Fibroblast of peridontal ligament (primary cell): ENCODE measurements at regions not wholly inside any gene's neighbourhood (a gene's known extent, or its start where the extent isn't known, plus 50 kb on each side); places are given as distances from the start of the nearest gene placed in this dataset.
"Not testable (repeated sequence)": the region's sequence is repeated elsewhere in the genome, so short reads cannot be mapped to it uniquely, and the experiment has no call there.

Experiments used
- DNase-seq: peaks from one replicate; pipeline ENCODE4 v3.0.0-alpha.2; 2010; ENCODE audit errors: extremely low read depth

DNA sequence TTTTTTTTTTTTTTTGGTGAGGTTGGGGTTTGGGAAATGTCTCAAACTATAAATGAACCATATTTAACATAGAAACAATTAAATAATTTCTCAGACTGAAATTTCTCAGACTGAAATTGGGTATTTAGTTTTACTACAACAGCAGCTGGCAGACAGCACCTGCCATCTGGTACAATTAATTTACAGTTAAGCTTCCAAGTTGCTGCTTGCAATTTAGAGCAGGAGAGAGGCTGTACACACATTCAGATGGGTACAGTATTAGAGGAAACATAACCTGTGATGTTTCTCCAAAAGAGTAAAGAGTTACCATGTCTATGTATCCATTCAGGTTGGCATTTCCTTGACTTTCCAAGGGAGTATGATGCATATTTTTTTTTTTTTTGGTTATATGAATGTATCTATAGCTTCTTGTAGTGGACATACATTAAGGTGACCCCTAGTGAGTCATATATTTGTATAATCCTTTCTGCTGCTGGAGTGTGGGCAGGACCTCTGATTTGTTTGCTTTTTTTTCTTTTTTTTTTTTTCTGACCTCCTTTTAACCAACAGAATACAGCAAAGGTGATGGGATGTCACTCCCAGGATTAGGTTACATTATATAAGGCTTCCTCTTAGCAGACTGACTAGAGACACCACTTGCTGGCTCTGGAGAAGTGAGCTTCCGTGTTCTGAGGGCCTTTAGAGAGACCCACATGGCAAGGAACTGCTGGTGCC, 201.7 kb downstream of the PTH2R start:
- no peak for DNase-seq

DNA sequence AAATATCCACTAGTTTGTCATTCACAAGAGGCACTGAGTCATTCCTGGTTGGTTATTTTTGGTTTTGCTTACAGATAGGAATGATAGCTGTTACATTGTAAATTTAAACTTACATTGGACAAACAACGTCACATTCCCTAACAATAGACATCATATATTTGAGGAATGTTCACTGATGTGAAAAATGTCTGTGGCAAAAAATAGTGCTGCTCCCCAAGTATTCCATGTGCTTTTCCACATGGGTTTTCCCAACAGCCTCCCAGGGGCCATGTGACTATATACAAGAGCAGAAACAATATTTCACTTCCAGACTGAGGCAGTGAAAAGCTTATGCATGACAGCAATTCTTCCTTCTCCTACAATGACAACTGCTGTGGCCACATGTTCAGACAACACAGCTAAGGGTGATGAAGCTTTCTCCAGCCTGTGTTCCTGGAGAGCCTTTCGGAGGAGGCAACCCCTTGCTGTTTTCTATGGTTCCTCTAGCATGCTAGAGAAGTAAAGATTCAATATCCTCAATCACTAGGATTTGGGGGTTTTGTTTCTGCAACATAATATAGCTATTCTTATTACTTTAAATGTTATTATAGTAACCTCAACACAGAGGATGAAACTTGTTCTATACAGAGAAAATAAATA, 202.7 kb downstream of the PTH2R start:
- no peak for DNase-seq

DNA sequence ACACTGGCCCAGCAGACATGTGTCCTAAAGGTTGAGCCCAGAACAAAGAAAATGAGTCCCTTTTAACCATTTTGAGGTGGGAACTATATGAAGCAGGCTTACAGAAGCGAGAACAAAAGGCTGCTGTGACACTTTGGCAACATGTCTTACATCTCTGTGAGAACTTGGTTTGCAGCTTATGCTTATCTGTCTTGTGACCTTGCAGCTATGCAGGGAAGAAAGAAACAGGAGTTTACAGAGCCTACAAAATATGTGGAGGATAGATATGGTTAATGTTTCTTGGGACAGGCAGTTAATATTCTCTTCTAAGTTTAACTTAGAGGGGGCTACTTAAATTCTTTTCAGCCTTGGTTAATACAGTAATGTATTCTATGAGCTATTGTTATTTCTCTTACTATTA, 209.1 kb downstream of the PTH2R start:
- DNase-seq: not testable (repeated sequence)

DNA sequence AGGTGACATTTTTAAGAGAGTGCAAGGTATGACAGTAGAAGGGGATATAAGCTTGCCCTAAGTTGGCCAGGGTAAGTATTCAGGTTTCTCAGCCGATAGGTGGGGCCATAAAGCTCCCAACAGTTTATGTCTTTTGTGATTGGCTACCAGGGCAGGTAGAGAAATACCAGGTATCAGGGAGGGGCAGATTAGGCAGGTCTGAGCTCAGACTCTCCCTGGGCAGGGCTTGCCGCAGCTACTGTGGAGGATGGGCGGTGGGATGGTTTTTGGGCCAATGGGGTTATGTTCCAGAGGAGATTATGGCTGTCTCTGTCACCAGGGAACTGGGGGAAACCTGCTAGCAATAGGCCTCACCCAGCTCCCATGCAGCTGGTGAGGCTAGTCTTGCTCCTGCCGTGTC, 211.6 kb downstream of the PTH2R start:
- DNase-seq: no peak

DNA sequence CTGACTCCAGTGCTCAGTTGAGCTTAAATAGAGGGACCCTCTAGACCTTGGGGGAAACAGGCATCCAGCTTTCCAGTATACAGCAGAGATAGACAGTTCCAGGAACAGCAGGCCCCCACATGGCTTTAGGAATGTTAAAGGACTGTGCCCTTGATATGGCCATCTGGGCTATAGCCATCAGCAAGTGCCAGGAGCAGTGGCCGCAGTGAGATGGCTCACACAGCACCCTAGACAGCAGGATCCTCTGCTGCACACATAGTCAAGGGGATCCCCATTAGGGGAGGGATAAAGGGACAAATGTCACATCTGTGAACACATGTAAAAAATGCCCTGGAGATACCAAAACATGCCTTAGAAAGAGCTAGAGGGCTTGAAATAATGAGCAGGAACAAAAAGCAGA, 213.4 kb downstream of the PTH2R start:
- no peak for DNase-seq

DNA sequence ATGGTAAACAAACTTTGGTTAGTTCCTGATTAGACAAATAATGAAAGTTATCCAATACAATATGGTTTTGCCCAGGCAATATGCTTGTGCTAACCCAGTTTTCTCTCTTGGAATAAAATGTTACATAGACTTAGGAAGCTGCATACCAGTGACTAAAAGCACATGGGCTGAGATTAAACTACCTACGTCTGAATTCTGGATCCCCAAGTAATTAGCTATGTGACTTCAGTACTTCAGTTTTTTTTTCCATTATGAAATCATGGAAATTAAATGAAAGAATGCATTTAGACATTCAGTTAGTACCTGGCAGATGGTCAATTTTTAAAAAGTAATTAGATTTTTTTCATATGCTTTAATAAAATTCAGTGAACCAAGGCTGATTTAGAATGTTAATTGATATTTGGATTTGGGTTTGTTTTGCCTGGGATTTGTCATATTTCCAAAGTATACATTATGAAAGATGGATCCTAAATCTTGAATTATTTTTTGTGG, 213.9 kb downstream of the PTH2R start:
- DNase-seq: no peak

DNA sequence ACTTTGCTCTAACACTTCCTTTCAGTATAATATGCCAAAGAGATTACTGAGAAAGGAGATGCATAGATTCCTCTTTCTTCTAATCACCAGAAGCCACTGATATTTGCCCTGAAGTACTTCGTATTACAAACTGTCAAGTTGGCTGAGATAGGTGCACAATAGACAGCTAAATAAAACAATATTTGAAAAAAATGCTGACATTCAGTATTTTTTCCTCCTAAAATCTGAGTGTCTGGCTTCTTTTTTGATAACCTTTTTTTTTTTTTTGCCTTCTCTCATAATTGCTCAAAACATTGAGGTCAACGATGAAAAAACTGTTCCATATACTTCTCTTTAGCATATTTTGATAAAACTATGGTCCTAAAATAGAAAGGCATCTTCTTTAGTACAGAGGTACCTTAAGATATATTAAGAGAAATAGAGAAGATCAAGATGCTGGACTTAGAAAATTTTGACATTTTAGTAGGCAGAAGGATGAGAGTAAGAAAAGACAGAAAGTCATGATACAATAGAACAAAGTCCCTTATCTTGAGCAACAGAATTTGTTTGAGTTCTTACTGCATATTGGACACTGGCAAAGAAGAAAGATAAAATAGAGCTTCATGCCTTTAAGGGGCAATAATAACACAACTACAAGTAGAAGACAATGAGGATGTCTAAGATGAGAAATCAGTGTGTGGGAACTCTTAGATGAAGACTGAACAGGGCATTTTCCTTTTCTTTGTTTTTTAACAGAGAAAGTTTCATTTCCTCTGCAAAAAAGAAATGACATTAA, 220.7 kb downstream of the PTH2R start:
- DNase-seq: no peak

DNA sequence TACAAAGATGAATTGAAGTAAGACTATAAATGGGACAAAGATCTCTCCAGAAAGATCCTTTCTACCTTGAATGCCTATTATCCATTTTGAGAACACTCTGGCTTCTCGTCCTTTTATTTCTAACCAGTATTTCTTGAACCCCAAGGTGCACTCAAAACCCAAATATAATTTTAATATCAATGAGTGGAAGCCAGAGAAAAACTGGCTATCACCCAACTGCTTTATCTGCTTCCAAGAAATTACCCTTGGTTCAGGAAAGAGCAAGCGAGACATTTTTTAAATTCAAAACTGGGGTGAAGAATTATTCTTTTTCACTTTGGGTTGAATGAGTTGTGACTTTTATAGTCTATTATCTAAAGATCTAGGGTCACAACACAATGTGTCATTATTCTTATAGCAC, 221.3 kb downstream of the PTH2R start:
- no peak for DNase-seq

DNA sequence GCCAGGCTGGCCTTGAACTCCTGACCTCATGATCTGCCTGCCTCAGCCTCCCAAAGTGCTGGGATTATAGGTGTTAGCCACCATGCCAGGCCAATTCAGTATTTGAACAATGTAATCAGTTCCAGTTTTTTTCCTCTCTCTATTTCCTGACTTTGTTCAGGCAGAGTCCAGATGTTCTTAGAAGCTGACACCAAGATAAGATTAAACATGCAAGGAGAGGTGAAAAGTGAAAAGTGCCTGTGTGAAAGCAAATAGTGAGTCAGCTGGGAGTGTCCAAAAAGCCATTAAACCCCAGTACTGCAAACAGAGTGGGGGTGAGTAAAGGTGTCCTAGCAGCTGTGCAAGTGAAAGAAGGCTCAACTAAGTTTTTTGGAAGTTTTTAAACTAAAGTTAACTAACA, 231.5 kb downstream of the PTH2R start:
- DNase-seq: no peak

DNA sequence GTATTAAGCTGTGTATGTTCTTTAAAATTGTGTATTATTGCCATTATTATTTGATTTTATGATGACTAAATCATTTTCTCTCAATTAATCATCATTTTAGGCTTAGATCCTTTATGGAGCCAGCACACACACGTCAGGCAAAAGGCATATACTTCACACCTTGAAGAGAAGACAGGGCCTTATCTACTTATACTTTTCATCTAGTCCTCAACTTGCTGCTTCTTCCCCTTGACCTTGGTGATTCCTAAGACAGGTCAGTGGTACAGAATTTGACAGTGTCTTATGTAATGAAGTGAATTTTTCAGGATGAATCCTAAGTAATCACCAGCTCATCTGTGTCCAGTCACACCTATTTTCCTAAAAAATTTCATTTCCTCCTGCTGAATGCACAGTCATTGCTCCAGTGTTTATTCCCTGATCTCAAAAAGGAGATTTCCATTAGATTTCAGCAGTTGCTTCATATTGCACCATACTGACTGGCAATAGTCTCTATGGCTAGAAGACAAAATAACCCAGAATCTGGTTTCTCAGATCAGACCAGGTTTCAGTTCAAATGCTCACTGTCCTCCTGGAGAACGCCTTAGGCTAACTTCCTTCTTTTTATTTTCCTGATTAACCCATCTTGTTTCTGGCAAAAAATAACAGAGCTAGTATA, 235.7 kb downstream of the PTH2R start:
- DNase-seq: no peak

DNA sequence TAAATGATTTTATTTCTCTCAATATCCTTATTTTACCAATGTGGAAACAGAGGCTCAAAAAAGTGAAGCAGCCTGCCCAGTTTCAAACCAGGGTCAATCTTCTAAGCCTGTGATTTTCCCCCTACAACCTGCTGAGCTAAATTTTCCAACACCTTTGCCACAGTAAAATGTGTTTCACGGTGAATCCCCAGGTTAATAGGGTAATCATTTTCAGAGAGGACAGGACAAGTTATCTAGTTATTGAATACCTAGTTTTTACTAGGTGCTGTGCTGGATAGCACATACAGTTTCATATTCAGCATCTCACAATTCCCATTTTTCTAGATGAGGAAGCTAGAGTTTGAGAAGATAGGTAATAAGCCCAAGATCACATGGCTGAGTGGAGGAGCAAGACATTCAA, 236.6 kb downstream of the PTH2R start:
- no peak for DNase-seq

DNA sequence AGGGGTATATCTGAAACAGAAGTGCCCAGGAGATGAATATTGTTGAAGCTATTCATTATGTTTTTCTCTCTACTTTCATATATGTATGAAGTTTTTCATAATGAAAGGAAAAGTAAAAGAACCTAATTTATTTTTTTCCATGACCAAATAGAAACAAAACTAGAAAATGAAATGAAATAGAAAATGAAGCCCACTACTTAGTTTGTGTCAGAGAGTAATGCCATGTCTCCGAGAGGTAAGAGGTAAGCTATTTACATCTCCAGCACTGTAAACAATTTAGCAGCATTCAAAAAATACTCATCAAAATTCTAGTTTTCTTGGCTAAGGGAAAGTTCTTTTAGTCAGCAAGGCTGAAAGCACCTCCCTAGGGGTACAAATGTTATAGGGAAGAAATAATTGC, 238.6 kb downstream of the PTH2R start:
- no peak for DNase-seq

DNA sequence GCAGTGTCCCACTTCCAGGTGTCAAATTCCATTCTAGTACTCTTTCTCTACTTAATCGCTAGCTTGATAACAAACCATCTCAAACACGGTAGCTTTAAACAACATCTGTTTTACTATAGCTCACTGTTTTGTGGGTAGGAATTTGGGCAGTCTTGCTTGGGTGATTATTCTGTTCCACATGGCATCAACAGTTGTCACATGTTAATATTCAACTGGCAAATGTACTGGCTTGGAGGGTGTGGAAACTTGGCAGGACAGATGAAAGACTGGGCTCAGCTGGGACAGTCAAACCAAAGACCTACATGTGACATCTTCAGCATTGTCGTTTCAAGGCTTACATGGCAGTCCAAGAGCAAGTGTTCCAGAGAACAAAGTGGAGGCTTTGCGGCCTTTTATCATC, 241.8 kb downstream of the PTH2R start:
- DNase-seq: no peak

DNA sequence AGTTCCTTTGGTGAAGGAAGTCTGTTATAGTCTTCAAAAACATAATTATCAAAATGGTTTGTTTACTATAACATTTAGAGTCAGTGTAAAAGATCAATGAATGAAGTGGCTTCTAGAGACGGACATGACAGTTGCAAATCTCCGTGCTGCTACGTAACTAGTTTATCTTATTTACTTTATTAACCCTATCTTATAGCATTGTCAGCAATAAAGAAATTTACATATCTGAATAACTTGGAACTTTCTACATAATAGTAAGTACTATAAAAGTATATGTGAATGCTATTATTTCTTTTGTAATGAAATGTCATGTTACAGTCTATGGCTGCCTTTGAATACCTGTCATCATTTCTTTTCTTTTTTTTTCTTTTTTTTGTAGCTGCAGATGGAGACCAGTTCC, 246.8 kb downstream of the PTH2R start:
- DNase-seq: no peak

DNA sequence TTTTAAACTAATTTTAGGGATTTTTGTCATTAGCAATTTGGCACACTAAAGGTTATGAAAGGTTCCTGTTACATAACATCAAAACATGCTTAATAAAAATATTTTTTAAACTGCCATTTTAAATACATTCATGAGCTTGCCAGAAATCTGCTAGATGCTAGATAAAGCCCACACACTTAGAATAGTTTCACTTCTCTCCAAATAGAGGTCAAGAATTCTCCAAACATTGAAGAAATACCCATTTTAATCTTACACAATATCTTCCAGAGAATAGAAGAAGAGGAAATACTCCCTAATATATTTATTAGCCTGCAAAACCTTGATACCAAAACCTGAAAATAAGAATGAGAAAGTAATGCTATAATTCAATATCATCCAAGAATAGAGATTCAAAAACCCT, 247.5 kb downstream of the PTH2R start:
- DNase-seq: no peak

DNA sequence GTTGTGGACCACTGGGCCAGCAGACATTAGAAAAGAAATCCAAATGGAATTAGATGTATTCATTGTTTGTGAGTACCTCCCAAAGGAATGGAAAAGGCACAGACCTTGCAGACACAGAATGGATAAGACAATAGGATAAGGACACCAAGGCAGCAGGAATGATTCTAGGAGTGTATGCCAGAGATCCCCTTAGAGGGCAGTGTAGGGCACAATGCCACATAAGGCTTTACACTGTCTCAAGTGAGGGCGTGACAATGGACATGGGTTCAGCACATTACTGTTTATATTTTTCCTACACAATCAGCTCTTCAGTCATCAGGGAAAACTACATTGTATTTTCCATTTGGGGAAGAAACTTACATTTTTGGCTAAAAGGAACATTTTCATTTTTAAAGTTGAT, 250.9 kb downstream of the PTH2R start:
- no peak for DNase-seq

DNA sequence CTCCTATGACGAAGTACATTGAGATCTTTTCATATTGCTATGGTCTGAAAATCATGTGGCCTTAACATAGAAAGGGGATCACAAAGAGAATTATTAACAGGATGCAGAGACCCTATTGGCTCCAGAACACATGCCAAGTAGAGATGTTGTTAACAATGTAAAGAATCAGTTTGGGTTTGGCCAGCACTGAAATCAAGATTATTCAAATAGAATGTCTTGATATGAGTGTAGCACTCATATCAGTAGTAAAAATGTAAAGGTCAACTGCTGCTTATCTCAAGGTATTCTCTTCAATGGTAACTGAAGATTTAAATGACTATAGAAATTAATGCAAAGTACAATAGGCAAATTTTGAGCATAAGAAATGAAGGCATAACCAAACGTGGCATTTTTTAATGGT, 262.8 kb downstream of the PTH2R start:
- no peak for DNase-seq

DNA sequence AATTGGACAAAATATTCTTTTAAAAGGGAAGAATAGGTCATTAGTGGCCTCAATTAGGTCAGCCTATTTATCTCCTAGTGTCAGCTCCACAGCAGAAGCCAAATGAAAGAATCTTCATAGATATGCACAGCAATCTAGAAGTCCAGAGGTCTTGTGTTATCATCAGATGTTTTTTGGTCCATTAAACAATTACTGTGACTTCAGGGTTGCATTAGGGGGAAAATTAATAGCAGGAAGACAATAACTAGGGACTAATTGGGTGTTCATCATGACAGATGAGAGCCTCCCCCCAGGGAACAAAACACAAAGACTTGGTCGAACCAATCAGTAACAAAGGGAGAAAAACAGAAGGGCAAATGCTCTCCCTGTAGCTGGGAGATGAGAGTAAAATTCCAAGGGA, 264.7 kb downstream of the PTH2R start:
- DNase-seq: no peak

DNA sequence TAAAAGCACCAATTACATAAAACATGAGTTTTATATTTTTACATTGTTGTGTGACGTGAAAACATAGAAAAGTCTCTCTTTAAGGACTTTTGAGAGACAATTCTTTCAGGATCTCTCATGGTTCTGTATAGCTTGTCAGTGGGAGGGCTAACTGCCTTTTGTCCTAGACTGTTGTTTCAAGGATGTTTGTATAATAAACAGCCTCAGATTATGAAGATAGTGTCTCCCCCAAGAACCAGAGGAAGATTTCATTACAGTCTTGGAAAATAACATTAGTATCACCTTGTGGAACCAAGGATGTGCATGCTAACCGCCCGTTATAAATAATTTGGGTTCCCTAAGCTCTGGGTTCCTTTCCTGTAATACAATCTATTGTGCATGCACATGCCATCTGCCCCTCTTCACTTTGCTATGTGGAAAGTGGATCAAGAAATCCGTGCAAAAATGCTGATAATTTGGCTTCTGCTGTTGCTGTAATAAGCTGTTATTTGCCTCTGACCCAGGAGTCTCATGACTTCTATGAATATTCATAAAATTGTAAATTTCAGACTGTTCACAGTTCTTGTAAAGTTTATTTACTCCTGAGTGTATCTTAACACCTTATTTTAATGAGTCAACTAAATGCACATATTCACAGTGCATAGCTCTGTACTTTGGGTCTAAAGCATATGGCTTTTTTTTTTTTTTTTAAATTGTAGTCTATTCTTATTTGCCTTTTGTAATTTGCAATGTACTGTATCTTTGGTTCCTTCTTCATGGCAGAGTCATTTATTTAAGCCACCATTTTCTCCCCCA, 265.5 kb downstream of the PTH2R start:
- DNase-seq: no peak

DNA sequence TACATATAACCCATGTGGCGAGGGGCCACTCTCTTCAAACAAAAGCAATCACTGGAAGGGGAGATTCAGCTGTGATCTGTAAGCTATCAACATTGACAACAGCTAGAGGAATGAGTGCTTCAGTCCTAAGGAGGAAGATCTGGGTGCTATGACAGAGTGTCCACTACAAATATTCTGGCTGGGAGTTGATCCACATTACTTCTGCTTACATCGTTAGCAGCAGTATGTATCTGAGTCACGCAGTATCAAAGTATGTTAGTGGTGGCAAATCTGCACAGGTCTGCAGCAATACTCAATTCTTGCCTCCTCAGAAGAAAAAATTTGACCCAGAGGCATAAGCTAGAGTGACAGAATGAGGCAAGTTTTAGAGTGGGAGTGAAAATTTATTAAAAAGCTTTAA, 267.0 kb downstream of the PTH2R start:
- DNase-seq: no peak

DNA sequence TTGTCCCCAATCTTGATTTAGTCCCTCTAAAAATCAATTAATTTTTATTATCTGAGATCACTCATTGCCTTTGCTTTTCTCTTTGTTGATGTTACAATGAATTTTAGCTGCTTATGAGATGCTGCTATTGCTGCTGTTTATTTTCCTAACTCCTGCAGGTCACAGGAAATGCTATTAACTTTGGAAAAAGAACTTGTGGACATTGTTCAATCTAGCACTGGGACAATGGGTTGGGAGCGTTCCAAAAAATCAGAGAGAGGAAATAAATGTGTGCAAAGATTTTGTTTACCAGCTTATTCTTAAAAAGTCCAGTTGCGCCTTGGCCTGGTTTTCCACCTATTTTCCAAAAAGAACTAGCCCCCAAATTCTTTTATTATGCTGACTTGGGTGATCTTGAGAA, 268.3 kb downstream of the PTH2R start:
- no peak for DNase-seq

DNA sequence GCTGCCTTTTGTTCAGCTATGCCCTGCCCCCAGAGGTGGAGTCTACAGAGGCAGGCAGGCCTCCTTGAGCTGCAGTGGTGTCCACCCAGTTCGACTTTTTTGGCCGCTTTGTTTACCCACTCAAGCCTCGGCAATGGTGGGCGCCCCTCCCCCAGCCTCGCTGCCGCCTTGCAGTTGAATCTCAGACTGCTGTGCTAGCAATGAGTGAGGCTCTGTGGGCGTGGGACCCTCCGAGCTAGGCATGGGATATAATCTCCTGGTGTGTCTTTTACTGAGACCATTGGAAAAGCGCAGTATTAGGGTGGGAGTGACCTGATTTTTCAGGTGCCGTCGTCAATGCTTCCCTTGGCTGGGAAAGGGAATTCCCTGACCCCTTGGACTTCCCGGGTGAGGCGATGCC, 279.3 kb downstream of the PTH2R start:
- DNase-seq: not testable (repeated sequence)
